ENCODE measurements at regions not wholly inside any gene's neighbourhood (a gene's known extent, or its start where the extent isn't known, plus 50 kb on each side); places are given as distances from the start of the nearest gene placed in this dataset.

GRCh38 chr4:182141061-182141460 is 102.1 kb upstream of the TENM3 start:
- DNase-seq (no peak), ATAC-seq (replicated peaks) (no peak)
- peaks cover 0 to 6% of the 10 kb centered on the region in 2 donors for H3K9me3 Mint-ChIP-seq
- H3K4me3 Mint-ChIP-seq: no peak overlapping the region
- H3K4me1 Mint-ChIP-seq (ENCODE audit: low read depth in 2 of 2): peaks cover 0 to 5% of the 10 kb centered on the region in 2 donors
- no peaks in the 10 kb centered on the region for H3K36me3 Mint-ChIP-seq (ENCODE audit: insufficient read depth)
- peaks cover 37 to 77% of the 10 kb centered on the region in 2 donors for H3K27me3 Mint-ChIP-seq
- no peak overlapping the region for H3K27ac Mint-ChIP-seq

GRCh38 chr4:182142176-182143085 is 100.8 kb upstream of the TENM3 start:
- no peak overlapping the region for H3K27ac Mint-ChIP-seq
- peaks cover 0 to 5% of the 10 kb centered on the region in 2 donors for H3K4me1 Mint-ChIP-seq (ENCODE audit: low read depth in 2 of 2)
- no peaks in the 10 kb centered on the region for H3K36me3 Mint-ChIP-seq (ENCODE audit: insufficient read depth)
- H3K4me3 Mint-ChIP-seq: peak overlapping the region in 1 of 2 donors; percentile 45
- ATAC-seq (replicated peaks) (no peak), DNase-seq (no peak)
- peaks cover 0 to 6% of the 10 kb centered on the region in 2 donors for H3K9me3 Mint-ChIP-seq
- peaks cover 37 to 78% of the 10 kb centered on the region in 2 donors for H3K27me3 Mint-ChIP-seq

- no peak overlapping the region for H3K27ac Mint-ChIP-seq
- H3K4me3 Mint-ChIP-seq: peak overlapping the region; percentile 45 to 68
- peaks cover 37 to 73% of the 10 kb centered on the region in 2 donors for H3K27me3 Mint-ChIP-seq
- H3K4me1 Mint-ChIP-seq (ENCODE audit: low read depth in 2 of 2): peaks cover 0 to 5% of the 10 kb centered on the region in 2 donors
- H3K36me3 Mint-ChIP-seq (ENCODE audit: insufficient read depth): no peaks in the 10 kb centered on the region
- ATAC-seq (replicated peaks) (no peak), DNase-seq (no peak)
- H3K9me3 Mint-ChIP-seq: peaks cover 0 to 6% of the 10 kb centered on the region in 2 donors
Measured at GRCh38 chr4:182143086-182143821, 99.9 kb upstream of the TENM3 start.

- peaks cover 37 to 65% of the 10 kb centered on the region in 2 donors for H3K27me3 Mint-ChIP-seq
- ATAC-seq (replicated peaks): no peak
Measured at GRCh38 chr4:182143822-182144625, 99.2 kb upstream of the TENM3 start.

GRCh38 chr4:182144626-182145333 is 98.4 kb upstream of the TENM3 start:
- Mint-ChIP-seq H3K4me1 (ENCODE audit: low read depth in 2 of 2) (peaks cover 0 to 3% of the 10 kb centered on the region in 2 donors), H3K4me3 (peak overlapping the region in 1 of 2 donors; percentile 18), H3K36me3 (ENCODE audit: insufficient read depth) (no peaks in the 10 kb centered on the region), H3K27me3 (peaks cover 37 to 61% of the 10 kb centered on the region in 2 donors), H3K27ac (no peak overlapping the region), H3K9me3 (no peaks in the 10 kb centered on the region)
- DNase-seq (no peak), ATAC-seq (replicated peaks) (no peak)

More at GRCh38 chr4:182143822-182144625, 99.2 kb upstream of the TENM3 start:
- no peak for DNase-seq
- H3K27ac Mint-ChIP-seq: no peak overlapping the region
- peaks cover 0 to 2% of the 10 kb centered on the region in 2 donors for H3K9me3 Mint-ChIP-seq
- H3K4me3 Mint-ChIP-seq: peak overlapping the region; percentile 43 to 68
- H3K4me1 Mint-ChIP-seq (ENCODE audit: low read depth in 2 of 2): peaks cover 0 to 4% of the 10 kb centered on the region in 2 donors
- H3K36me3 Mint-ChIP-seq (ENCODE audit: insufficient read depth): no peaks in the 10 kb centered on the region

- ATAC-seq (replicated peaks) (no peak), DNase-seq (no peak)
- H3K27me3 Mint-ChIP-seq: peaks cover 37 to 56% of the 10 kb centered on the region in 2 donors
- H3K36me3 Mint-ChIP-seq (ENCODE audit: insufficient read depth): no peaks in the 10 kb centered on the region
- no peaks in the 10 kb centered on the region for H3K9me3 Mint-ChIP-seq
- H3K4me1 Mint-ChIP-seq (ENCODE audit: low read depth in 2 of 2): peaks cover 0 to 3% of the 10 kb centered on the region in 2 donors
- peak overlapping the region in 1 of 2 donors; percentile 18 for H3K4me3 Mint-ChIP-seq
- H3K27ac Mint-ChIP-seq: no peak overlapping the region
Measured at GRCh38 chr4:182145334-182145905, 97.8 kb upstream of the TENM3 start.

- Mint-ChIP-seq H3K9me3 (no peaks in the 10 kb centered on the region), H3K27ac (no peak overlapping the region), H3K4me3 (no peak overlapping the region), H3K36me3 (ENCODE audit: insufficient read depth) (no peaks in the 10 kb centered on the region), H3K27me3 (peaks cover 27 to 36% of the 10 kb centered on the region in 2 donors), H3K4me1 (ENCODE audit: low read depth in 2 of 2) (peaks cover 0 to 3% of the 10 kb centered on the region in 2 donors)
- DNase-seq: no peak
- ATAC-seq (replicated peaks): no peak
Measured at GRCh38 chr4:182147391-182147790, 95.8 kb upstream of the TENM3 start.

GRCh38 chr4:182150645-182151044 is 92.6 kb upstream of the TENM3 start:
- Mint-ChIP-seq H3K4me3 (no peak overlapping the region), H3K4me1 (ENCODE audit: low read depth in 2 of 2) (no peaks in the 10 kb centered on the region), H3K27me3 (peaks cover 3 to 12% of the 10 kb centered on the region in 2 donors), H3K36me3 (ENCODE audit: insufficient read depth) (no peaks in the 10 kb centered on the region), H3K27ac (no peak overlapping the region), H3K9me3 (no peaks in the 10 kb centered on the region)
- ATAC-seq (replicated peaks) (no peak), DNase-seq (no peak)

GRCh38 chr4:182155806-182156205 is 87.4 kb upstream of the TENM3 start:
- Mint-ChIP-seq H3K4me3 (no peak overlapping the region), H3K9me3 (peaks cover 4 to 9% of the 10 kb centered on the region in 2 donors), H3K4me1 (ENCODE audit: low read depth in 2 of 2) (no peaks in the 10 kb centered on the region), H3K27ac (no peak overlapping the region), H3K27me3 (no peaks in the 10 kb centered on the region), H3K36me3 (ENCODE audit: insufficient read depth) (no peaks in the 10 kb centered on the region)
- no peak for DNase-seq
- ATAC-seq (replicated peaks): no peak

GRCh38 chr4:182163180-182163579 is 80.0 kb upstream of the TENM3 start:
- ATAC-seq (replicated peaks) (no peak), DNase-seq (no peak)
- Mint-ChIP-seq H3K4me3 (no peak overlapping the region), H3K4me1 (ENCODE audit: low read depth in 2 of 2) (no peaks in the 10 kb centered on the region), H3K27ac (no peak overlapping the region), H3K27me3 (no peaks in the 10 kb centered on the region), H3K36me3 (ENCODE audit: insufficient read depth) (no peaks in the 10 kb centered on the region), H3K9me3 (peaks cover 7 to 9% of the 10 kb centered on the region in 2 donors)

GRCh38 chr4:182169572-182169971 is 73.6 kb upstream of the TENM3 start:
- H3K27me3 Mint-ChIP-seq: no peaks in the 10 kb centered on the region
- no peaks in the 10 kb centered on the region for H3K4me1 Mint-ChIP-seq (ENCODE audit: low read depth in 2 of 2)
- H3K36me3 Mint-ChIP-seq (ENCODE audit: insufficient read depth): no peaks in the 10 kb centered on the region
- H3K27ac Mint-ChIP-seq: no peak overlapping the region
- no peaks in the 10 kb centered on the region for H3K9me3 Mint-ChIP-seq
- H3K4me3 Mint-ChIP-seq: no peak overlapping the region
- DNase-seq (no peak), ATAC-seq (replicated peaks) (no peak)

GRCh38 chr4:182169987-182170386 is 73.2 kb upstream of the TENM3 start:
- Mint-ChIP-seq H3K27me3 (no peaks in the 10 kb centered on the region), H3K27ac (no peak overlapping the region), H3K36me3 (ENCODE audit: insufficient read depth) (no peaks in the 10 kb centered on the region), H3K9me3 (no peaks in the 10 kb centered on the region), H3K4me3 (no peak overlapping the region), H3K4me1 (ENCODE audit: low read depth in 2 of 2) (no peaks in the 10 kb centered on the region)
- DNase-seq (no peak), ATAC-seq (replicated peaks) (no peak)

All from effector memory CD8-positive, alpha-beta T cell (primary cell).